ENCODE measurements at regions not wholly inside any gene's neighbourhood (a gene's known extent, or its start where the extent isn't known, plus 50 kb on each side); places are given as distances from the start of the nearest gene placed in this dataset.

DNA sequence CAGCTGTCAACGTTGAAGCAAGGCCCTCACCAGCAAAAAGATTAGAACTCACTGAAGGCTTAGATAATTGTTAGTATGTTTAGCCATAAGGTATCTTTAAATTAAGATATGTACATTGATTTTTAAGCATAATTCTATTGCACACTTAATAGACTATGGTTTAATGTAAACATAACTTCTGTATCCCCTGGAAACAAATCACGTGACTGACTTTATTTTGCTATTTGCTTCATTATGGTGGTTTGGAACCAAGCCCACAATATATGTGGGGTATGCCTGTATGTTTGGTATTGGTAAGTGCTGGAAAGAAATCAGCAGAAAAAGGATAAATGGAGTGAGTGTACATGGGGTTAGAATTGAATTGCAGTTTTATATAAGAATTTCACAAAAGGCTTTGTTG, 111.9 kb downstream of the NMUR2 start:
- no peak overlapping the region for H3K4me3 ChIP-seq
- in situ Hi-C loops (cut with MboI; ENCODE audit: low sequenced_read_pairs): no loop called here
- H3K36me3 ChIP-seq (replicated peaks): no peaks in the 10 kb centered on the region
- no peak for DNase-seq (ENCODE audit: low spot score in 2 of 2)
- H3K27me3 ChIP-seq (ENCODE audit: low read depth): no peaks in the 10 kb centered on the region
- H3K4me1 ChIP-seq: no peaks in the 10 kb centered on the region
- H3K9me3 ChIP-seq: no peaks in the 10 kb centered on the region

DNA sequence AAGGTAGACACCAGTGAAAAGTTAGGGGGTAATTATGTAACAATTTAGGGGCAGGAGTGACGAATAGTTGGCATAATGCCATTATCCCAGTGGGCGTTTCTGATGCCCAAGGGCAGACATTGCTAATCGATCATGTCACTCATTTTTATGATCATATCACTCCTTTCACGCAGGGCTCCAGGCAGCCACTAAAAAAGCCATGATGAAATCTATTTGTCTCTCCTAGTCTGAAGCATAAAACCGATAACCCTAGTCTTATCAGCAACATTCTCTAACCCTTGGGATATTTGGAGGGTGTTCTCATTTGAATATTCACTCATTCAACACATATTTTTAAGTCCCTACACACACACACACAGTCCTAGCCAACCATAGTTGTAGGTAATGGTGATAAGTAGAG, 114.9 kb downstream of the NMUR2 start:
- no peaks in the 10 kb centered on the region for H3K4me1 ChIP-seq
- H3K9me3 ChIP-seq: no peaks in the 10 kb centered on the region
- H3K27me3 ChIP-seq (ENCODE audit: low read depth): no peaks in the 10 kb centered on the region
- in situ Hi-C loops (cut with MboI; ENCODE audit: low sequenced_read_pairs): no loop called here
- DNase-seq (ENCODE audit: low spot score in 2 of 2): no peak
- H3K4me3 ChIP-seq: no peak overlapping the region
- H3K36me3 ChIP-seq (replicated peaks): no peaks in the 10 kb centered on the region

DNA sequence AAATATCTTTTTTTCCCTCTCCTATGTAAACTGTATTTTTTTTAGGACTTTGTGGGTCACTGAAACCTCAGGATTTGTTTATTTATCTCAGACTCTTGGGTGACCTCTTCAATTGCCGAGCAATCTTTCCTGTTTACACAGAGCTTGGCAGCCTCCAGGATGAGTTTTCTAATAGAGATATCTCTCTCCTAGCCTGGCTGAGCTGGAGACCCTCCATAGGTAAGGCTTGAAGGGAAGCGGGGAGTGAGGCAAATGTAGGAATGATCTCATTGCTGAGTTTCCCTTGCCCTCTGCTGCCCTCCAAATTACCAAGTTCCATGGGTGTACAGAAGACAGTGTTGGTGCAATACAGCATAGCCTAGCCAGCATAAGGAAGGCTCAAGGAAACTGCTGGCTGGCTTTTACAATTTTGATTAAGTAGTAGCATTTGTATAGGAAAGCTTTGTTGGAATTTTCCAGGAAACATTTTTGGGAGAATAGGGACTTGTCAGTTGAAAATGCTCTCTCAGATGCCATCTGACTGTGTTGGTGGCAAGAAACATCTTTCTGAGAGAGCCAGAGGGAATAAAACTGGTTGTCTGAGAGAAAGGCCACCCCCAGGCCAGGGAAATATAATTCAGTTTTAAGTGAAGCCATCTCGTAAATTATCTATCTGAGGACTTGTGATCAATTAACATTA, 116.0 kb downstream of the NMUR2 start:
- no peak overlapping the region for H3K4me3 ChIP-seq
- H3K9me3 ChIP-seq: no peaks in the 10 kb centered on the region
- no peaks in the 10 kb centered on the region for H3K27me3 ChIP-seq (ENCODE audit: low read depth)
- in situ Hi-C loops (cut with MboI; ENCODE audit: low sequenced_read_pairs): no loop called here
- no peaks in the 10 kb centered on the region for H3K4me1 ChIP-seq
- H3K36me3 ChIP-seq (replicated peaks): no peaks in the 10 kb centered on the region
- DNase-seq (ENCODE audit: low spot score in 2 of 2): no peak

DNA sequence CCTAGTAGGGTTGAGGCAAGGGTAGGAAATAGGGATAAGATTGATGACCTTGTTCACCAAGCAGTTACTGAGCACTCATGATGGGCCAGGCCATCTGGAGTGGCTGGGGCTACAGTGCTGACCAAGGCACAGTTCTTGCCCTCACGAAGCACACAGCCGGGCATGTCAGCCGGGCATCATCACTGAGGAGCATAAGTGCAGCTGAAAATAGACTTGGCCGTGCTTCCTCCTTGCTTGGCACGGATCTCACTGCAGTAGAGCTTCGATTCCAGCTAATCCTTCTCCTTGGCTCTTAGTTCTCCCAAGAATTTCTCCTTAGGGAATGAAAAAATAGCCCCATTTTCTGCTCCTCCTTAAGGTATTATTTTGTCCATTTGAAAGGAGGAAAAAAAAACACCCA, 116.6 kb downstream of the NMUR2 start:
- no peaks in the 10 kb centered on the region for H3K27me3 ChIP-seq (ENCODE audit: low read depth)
- in situ Hi-C loops (cut with MboI; ENCODE audit: low sequenced_read_pairs): no loop called here
- no peak overlapping the region for H3K4me3 ChIP-seq
- DNase-seq (ENCODE audit: low spot score in 2 of 2): no peak
- H3K9me3 ChIP-seq: no peaks in the 10 kb centered on the region
- no peaks in the 10 kb centered on the region for H3K4me1 ChIP-seq
- H3K36me3 ChIP-seq (replicated peaks): no peaks in the 10 kb centered on the region

DNA sequence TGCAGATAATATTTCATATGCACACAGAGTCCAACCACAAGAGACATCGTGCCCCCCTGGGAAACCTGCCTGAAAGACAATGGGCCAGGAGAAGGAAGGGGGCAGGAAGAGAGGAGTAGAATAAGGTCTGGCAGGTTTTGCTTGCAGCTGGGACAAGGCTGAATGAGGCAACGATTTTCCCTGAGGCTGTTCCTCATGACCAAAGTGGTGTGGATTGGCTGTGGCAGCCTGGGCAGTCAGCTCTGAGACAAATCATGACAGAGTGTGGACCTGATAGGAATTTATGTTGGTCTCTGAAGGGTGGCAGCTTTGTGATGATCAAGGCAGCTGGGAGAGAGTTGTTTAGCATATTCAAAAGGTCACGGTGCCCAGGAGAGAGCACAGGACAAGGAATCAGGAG, 119.3 kb downstream of the NMUR2 start:
- Histone ChIP-seq H3K36me3 (replicated peaks) (no peaks in the 10 kb centered on the region), H3K4me3 (no peak overlapping the region), H3K9me3 (no peaks in the 10 kb centered on the region), H3K27me3 (ENCODE audit: low read depth) (no peaks in the 10 kb centered on the region), H3K4me1 (no peaks in the 10 kb centered on the region)
- DNase-seq (ENCODE audit: low spot score in 2 of 2): no peak
- in situ Hi-C loops (cut with MboI; ENCODE audit: low sequenced_read_pairs): no loop called here

DNA sequence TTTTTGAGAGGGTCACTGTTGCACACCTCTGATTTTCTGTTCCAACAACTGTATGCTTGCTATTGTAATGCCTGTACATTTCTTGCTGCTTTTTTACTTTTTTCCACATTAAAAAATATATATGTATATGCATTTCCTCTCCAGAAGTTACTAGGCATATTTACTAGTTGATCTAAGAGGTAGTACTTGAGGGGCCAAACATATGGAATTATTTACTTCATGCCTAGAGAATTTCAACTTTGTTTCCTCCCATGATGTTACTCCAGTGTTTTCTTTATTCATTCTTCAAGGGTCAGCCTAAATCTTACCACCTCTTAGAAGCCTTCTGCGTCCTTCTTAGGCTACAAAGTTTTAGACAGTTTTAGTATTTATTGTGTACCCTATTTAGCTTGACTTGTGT, 122.7 kb downstream of the NMUR2 start:
- no peaks in the 10 kb centered on the region for H3K9me3 ChIP-seq
- no peak for DNase-seq (ENCODE audit: low spot score in 2 of 2)
- H3K4me1 ChIP-seq: no peaks in the 10 kb centered on the region
- no peaks in the 10 kb centered on the region for H3K36me3 ChIP-seq (replicated peaks)
- no peaks in the 10 kb centered on the region for H3K27me3 ChIP-seq (ENCODE audit: low read depth)
- in situ Hi-C loops (cut with MboI; ENCODE audit: low sequenced_read_pairs): no loop called here
- H3K4me3 ChIP-seq: no peak overlapping the region

DNA sequence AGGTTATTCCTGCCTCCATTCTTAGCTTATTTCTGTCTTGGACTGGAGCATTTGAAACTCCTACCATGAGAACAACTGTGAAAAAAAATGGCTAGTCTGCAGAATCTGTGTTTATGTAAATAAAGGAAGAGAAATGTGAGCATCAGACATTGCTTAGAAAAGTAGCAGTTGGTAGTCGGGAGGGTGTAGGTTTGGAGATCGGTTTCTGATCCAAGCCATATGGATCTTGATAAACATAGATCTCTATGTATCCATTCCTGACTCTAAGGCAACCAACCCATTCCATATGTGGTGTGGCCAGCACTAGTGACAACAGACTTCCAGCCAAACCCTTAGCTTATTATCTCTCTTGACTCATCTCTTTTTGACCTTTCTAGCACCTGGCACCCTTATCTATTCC, 127.1 kb downstream of the NMUR2 start:
- no peaks in the 10 kb centered on the region for H3K9me3 ChIP-seq
- no peaks in the 10 kb centered on the region for H3K36me3 ChIP-seq (replicated peaks)
- no peak for DNase-seq (ENCODE audit: low spot score in 2 of 2)
- H3K4me3 ChIP-seq: no peak overlapping the region
- in situ Hi-C loops (cut with MboI; ENCODE audit: low sequenced_read_pairs): no loop called here
- no peaks in the 10 kb centered on the region for H3K4me1 ChIP-seq
- no peaks in the 10 kb centered on the region for H3K27me3 ChIP-seq (ENCODE audit: low read depth)

DNA sequence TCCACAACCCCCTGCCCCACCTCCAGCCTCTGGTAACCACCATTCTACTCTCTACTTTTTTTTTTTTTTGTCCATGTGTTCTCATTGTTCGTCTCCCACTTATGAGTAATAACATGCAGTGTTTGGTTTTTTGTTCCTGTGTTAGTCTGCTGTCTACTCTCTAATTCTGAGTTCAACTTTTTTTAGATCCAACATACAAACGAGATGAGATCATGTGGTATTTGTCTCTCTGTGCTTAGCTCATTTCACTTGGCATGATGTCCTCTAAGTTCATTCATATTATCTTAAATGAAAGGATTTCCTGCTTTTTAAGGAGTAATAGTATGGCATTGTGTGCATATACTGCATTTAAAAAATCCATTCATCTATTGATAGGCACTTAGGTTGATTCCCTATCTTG, 130.9 kb downstream of the NMUR2 start:
- no peaks in the 10 kb centered on the region for H3K4me1 ChIP-seq
- H3K4me3 ChIP-seq: no peak overlapping the region
- H3K36me3 ChIP-seq (replicated peaks): no peaks in the 10 kb centered on the region
- no peak for DNase-seq (ENCODE audit: low spot score in 2 of 2)
- no peaks in the 10 kb centered on the region for H3K9me3 ChIP-seq
- in situ Hi-C loops (cut with MboI; ENCODE audit: low sequenced_read_pairs): no loop called here
- no peaks in the 10 kb centered on the region for H3K27me3 ChIP-seq (ENCODE audit: low read depth)

DNA sequence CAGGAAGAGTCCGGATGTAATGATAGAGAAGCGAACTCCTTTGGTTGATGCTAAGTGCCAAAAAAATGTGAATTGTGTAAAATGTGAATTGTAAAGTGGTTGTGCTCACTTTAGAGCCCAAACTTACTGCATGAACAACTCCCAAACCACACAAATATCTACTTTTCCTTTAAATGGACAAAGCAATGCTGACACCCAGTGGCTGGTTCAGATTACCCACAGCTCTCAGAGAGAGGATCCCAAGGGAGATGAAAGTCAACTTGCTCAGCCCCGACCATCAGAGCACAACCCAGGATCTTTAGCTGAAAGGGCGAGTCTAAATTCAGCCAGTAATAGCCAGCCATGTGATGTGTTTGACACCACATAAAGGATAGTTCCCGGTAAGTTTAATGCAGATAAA, 133.7 kb downstream of the NMUR2 start:
- in situ Hi-C loops (cut with MboI; ENCODE audit: low sequenced_read_pairs): no loop called here
- peak in 1 of 2 experiments; percentile 8 for DNase-seq (ENCODE audit: low spot score in 2 of 2)
- H3K4me3 ChIP-seq: no peak overlapping the region
- no peaks in the 10 kb centered on the region for H3K4me1 ChIP-seq
- H3K9me3 ChIP-seq: no peaks in the 10 kb centered on the region
- no peaks in the 10 kb centered on the region for H3K27me3 ChIP-seq (ENCODE audit: low read depth)
- H3K36me3 ChIP-seq (replicated peaks): no peaks in the 10 kb centered on the region

DNA sequence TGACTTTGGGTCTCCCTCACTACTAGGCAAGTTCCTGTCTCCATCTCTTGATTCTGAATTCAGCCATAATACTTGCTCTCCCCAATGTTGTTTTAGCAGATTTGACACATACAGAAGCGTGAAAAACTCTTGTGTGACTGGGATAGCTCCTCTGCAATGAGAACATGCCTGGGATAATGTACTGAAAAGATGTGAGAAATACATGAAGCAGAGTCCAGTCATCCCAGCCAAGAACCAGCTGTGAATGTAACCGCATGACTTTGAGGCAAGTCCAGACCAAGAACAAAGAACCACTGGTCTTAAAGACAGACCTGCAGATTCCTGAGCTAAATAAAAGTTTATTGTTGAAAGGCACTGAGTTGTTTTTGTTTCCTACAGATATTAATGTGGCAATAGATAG, 135.0 kb downstream of the NMUR2 start:
- no peak overlapping the region for H3K4me3 ChIP-seq
- H3K27me3 ChIP-seq (ENCODE audit: low read depth): no peaks in the 10 kb centered on the region
- no peaks in the 10 kb centered on the region for H3K36me3 ChIP-seq (replicated peaks)
- no peaks in the 10 kb centered on the region for H3K9me3 ChIP-seq
- no peak for DNase-seq (ENCODE audit: low spot score in 2 of 2)
- in situ Hi-C loops (cut with MboI; ENCODE audit: low sequenced_read_pairs): no loop called here
- no peaks in the 10 kb centered on the region for H3K4me1 ChIP-seq

DNA sequence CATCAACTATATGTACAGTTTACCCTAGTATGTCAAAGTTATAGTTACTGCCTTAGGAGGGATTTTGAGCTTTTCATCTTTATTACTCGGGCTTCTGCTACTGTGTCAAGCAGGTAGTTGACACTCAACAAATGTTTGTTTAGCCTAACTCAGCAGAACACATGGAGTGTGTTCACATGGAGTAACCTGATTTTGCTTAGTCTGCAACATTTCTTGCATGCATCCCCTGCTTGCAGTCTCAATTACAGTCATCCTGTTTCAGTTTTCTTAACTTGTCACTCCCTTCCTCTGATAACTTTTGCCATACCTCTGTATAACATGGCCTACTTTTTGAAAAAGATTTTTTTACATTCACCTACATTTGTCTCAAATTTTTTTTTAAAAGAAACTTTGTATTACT, 135.5 kb downstream of the NMUR2 start:
- Histone ChIP-seq H3K4me3 (no peak overlapping the region), H3K27me3 (ENCODE audit: low read depth) (no peaks in the 10 kb centered on the region), H3K4me1 (no peaks in the 10 kb centered on the region), H3K9me3 (no peaks in the 10 kb centered on the region), H3K36me3 (replicated peaks) (no peaks in the 10 kb centered on the region)
- in situ Hi-C loops (cut with MboI; ENCODE audit: low sequenced_read_pairs): no loop called here
- no peak for DNase-seq (ENCODE audit: low spot score in 2 of 2)

DNA sequence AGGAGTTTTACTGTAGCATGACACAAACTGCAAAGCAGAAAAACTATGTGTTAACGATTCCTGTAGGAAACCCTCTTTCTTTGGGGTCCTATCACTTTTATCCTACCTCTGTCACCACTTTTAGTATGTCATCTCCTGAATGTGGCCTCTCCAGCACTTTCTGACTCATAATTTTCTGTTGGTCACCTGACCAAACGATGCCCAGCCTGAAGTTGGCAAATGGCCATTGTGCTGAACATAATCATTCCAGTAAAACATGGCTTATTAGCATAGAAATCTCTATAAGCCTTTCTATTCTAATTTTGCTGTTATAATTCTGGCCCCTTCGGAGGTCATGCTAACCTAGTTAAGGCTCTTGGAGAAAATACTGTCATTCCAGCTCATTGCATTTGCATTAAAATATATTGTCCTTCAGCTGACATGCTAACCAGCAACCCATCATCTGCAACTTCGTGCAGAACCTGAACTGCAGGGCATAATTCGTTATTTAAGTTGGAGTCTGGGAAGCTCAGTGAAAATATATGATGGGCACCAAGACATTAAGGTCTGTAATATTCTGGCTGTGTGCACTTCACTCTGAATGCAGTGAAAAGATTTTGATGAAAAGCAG, 140.3 kb downstream of the NMUR2 start:
- Histone ChIP-seq H3K36me3 (replicated peaks) (no peaks in the 10 kb centered on the region), H3K9me3 (no peaks in the 10 kb centered on the region), H3K27me3 (ENCODE audit: low read depth) (no peaks in the 10 kb centered on the region), H3K4me3 (no peak overlapping the region), H3K4me1 (no peaks in the 10 kb centered on the region)
- in situ Hi-C loops (cut with MboI; ENCODE audit: low sequenced_read_pairs): no loop called here
- no peak for DNase-seq (ENCODE audit: low spot score in 2 of 2)

DNA sequence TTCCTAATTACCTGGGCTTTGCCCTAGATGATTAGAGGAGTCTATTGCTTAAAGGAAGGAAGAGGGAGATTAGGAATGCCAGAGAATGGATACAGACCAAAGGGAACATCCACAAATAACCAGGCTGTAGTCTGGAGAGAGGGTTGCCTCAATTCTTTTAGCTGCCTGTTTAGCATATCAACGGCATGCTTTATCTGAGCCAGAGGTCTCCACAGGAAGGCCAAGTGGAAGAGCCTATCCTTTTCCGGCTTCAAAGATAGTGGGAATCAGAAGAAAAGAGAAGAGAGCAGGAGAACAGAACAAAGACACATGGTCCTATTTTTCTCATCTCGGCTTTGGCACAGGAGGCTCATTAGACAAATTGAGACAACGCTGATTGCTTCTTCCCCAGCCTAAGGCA, 142.4 kb downstream of the NMUR2 start:
- Histone ChIP-seq H3K27me3 (ENCODE audit: low read depth) (no peaks in the 10 kb centered on the region), H3K9me3 (no peaks in the 10 kb centered on the region), H3K4me1 (no peaks in the 10 kb centered on the region), H3K36me3 (replicated peaks) (no peaks in the 10 kb centered on the region), H3K4me3 (no peak overlapping the region)
- in situ Hi-C loops (cut with MboI; ENCODE audit: low sequenced_read_pairs): no loop called here
- no peak for DNase-seq (ENCODE audit: low spot score in 2 of 2)

DNA sequence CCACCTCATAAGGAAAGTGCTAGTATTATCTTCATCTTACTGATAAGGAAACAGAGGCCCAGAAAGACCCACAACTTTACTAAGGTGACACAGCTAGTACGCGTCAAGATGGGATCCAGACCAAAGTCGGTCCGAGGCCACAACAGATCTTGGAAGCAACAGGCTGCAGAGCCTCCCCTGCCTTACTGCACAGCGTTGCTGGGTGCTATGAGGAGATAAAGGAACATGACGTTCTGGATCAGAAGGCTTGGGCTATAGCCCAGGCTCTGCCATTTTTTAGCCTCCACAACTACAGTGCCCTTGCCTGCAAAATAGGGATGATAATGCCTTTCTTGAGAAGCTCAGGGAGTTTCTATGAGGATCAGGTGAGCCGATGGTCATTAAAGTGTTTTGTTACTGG, 144.1 kb downstream of the NMUR2 start:
- Histone ChIP-seq H3K27me3 (ENCODE audit: low read depth) (no peaks in the 10 kb centered on the region), H3K4me3 (no peak overlapping the region), H3K4me1 (no peaks in the 10 kb centered on the region), H3K9me3 (no peaks in the 10 kb centered on the region), H3K36me3 (replicated peaks) (no peaks in the 10 kb centered on the region)
- DNase-seq (ENCODE audit: low spot score in 2 of 2): no peak
- in situ Hi-C loops (cut with MboI; ENCODE audit: low sequenced_read_pairs): no loop called here

DNA sequence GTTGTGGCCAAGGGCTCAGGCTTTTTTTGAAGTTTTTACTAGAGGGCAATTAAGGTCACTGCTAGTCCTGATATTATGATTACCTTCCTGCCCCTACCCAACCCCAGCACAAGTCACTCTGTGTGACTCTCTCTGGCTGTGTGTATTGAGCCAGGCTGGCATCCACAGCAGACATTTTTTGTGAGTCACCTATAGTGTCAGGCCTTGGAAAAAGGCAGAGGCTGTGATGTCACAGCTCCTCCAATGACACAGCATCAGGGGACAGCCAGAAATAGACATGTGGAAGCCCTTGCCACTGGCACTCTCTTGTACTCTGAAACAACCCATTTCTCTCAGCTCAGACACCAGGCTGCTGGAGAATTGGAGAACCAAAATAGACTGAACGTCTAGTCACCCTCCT, 145.4 kb downstream of the NMUR2 start:
- Histone ChIP-seq H3K9me3 (no peaks in the 10 kb centered on the region), H3K4me3 (no peak overlapping the region), H3K36me3 (replicated peaks) (no peaks in the 10 kb centered on the region), H3K27me3 (ENCODE audit: low read depth) (no peaks in the 10 kb centered on the region), H3K4me1 (no peaks in the 10 kb centered on the region)
- in situ Hi-C loops (cut with MboI; ENCODE audit: low sequenced_read_pairs): no loop called here
- no peak for DNase-seq (ENCODE audit: low spot score in 2 of 2)

Data from HAP-1 (cell line).